Suprapubic skin (tissue), 4 donors: ENCODE measurements at regions not wholly inside any gene's neighbourhood (a gene's known extent, or its start where the extent isn't known, plus 50 kb on each side); places are given as distances from the start of the nearest gene placed in this dataset.

Source experiments
- DNase-seq, 2 donors: peaks; one replicate each; pipeline ENCODE4 v3.0.0-alpha.2; 2019; ENCODE audit warnings: low spot score in 2 of 2
- H3K27ac ChIP-seq: fragments of 200-600 bp; sonication (generic); one replicate; pipeline ENCODE4 v1.5.1; 2019
- H3K27me3 ChIP-seq: fragments of 200-600 bp; sonication (generic); one replicate; pipeline ENCODE4 v1.5.1; 2019
- H3K36me3 ChIP-seq: fragments of 200-600 bp; sonication (generic); one replicate; pipeline ENCODE4 v1.5.1; 2019
- H3K4me1 ChIP-seq: fragments of 200-600 bp; sonication (generic); one replicate; pipeline ENCODE4 v1.5.1; 2019
- H3K4me3 ChIP-seq: fragments of 200-600 bp; sonication (generic); one replicate; pipeline ENCODE4 v1.5.1; 2019; ENCODE audit warnings: mild to moderate bottlenecking
- H3K9me3 ChIP-seq: fragments of 200-600 bp; sonication (generic); one replicate; pipeline ENCODE4 v1.5.1; 2019
- EP300 ChIP-seq: sonication (generic); formaldehyde crosslinking; IDR thresholded peaks from one replicate; pipeline ENCODE4 v1.6.1; 2017; ENCODE audit warnings: antibody characterized with exemption
- POLR2A ChIP-seq, 2 donors: fragments of 450-650 bp; IDR thresholded peaks; one replicate each; pipeline ENCODE4 v1.6.1; 2017; ENCODE audit warnings: antibody characterized with exemption in 2 of 2, mild to moderate bottlenecking in 2 of 2, moderate library complexity in 2 of 2
- POLR2AphosphoS5 ChIP-seq, 3 donors: sonication (generic); formaldehyde crosslinking; IDR thresholded peaks; one replicate each; pipeline ENCODE4 v1.6.1; 2017; ENCODE audit warnings: antibody characterized with exemption in 3 of 3
- whole genome bisulfite sequencing: methylation state at CpG from one replicate; pipeline ENCODE4 v1.1.5; 2018; 5-methylcytosine and 5-hydroxymethylcytosine counted together
- TF ChIP-seq, protein P1 (sequence below), 2 donors: fragments of 200-600 bp in 1 of 2; fragments of 450-650 bp in 1 of 2; sonication (generic) in 1 of 2; IDR thresholded peaks; one replicate each; pipeline ENCODE4 v1.5.1; 2016 to 2019; ENCODE audit warnings: antibody characterized with exemption in 2 of 2, mild to moderate bottlenecking in 1 of 2, moderate library complexity in 1 of 2

DNA sequence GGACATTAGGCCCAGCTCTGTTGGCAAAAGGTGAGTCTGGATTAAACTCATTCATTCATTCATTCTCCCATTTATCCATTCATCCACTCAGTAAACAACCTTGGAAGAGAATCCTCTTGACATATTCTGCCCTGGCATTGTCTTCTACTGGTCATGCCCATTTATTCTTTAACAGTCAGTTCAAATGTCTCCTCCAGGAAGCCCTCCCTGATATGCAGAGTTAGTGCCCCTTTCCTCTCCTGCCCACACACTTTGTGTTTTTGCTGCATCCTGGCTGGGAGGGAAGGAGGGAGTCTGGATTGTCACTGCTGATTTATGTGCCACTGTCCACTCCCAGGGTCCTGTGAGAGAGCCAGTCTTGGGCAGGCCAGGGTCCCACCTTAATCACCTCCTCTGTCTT, 600.3 kb downstream of the MATN1 start:
- Histone ChIP-seq H3K4me3 (no peak overlapping the region), H3K4me1 (no peaks in the 10 kb centered on the region), H3K27me3 (no peaks in the 10 kb centered on the region), H3K36me3 (no peaks in the 10 kb centered on the region), H3K9me3 (no peaks in the 10 kb centered on the region), H3K27ac (no peak overlapping the region)
- TF ChIP-seq, protein P1, sequence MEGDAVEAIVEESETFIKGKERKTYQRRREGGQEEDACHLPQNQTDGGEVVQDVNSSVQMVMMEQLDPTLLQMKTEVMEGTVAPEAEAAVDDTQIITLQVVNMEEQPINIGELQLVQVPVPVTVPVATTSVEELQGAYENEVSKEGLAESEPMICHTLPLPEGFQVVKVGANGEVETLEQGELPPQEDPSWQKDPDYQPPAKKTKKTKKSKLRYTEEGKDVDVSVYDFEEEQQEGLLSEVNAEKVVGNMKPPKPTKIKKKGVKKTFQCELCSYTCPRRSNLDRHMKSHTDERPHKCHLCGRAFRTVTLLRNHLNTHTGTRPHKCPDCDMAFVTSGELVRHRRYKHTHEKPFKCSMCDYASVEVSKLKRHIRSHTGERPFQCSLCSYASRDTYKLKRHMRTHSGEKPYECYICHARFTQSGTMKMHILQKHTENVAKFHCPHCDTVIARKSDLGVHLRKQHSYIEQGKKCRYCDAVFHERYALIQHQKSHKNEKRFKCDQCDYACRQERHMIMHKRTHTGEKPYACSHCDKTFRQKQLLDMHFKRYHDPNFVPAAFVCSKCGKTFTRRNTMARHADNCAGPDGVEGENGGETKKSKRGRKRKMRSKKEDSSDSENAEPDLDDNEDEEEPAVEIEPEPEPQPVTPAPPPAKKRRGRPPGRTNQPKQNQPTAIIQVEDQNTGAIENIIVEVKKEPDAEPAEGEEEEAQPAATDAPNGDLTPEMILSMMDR (IDR thresholded peaks at IDR 0.05), result no peak
- TF ChIP-seq EP300 (no peak), POLR2A (IDR thresholded peaks at IDR 0.05) (no peak), POLR2AphosphoS5 (IDR thresholded peaks at IDR 0.05) (no peak)
- no peak for DNase-seq

DNA sequence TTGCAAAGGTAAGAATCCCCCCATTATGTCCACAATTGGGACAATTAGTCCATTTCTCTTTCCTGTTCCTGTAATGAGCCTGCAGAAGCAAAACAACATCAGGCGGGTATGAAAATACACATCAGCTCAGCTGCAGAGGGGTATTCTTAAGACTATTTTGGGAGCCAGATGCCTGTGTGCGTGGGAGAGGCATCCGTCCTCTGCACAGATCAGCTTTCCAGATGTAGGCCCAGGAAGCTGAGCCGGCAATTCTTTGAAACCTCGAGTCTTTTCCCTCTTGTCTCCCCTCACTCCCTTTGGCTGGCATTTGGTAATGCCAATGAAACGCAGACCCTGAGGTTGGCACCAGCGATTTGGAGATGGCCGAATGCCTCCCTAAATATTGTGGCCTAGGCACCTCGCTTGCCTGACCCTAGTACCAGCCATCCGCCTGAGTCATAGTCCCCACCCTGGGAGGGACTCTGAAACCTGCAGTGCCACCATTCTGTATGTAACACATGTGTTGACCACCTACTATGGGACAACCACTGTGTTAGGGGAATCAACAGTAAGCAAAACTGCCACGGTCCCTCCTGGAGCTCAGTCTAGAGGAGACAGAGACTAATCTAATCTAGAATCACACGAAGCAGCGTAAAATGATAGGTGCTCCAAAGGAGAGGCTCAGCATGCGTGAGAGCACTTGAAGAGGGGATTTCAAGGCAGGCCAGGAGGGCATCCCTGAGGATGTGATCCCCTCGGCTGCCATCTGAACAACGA, 603.0 kb downstream of the MATN1 start:
- Histone ChIP-seq H3K9me3 (no peaks in the 10 kb centered on the region), H3K27me3 (no peaks in the 10 kb centered on the region), H3K36me3 (no peaks in the 10 kb centered on the region), H3K27ac (no peak overlapping the region), H3K4me3 (no peak overlapping the region), H3K4me1 (no peaks in the 10 kb centered on the region)
- DNase-seq, result no peak
- WGBS, result 89% methylated on average over 16 of the region's 16 CpGs
- TF ChIP-seq EP300 (no peak), POLR2AphosphoS5 (IDR thresholded peaks at IDR 0.05) (no peak), POLR2A (IDR thresholded peaks at IDR 0.05) (no peak)
- TF ChIP-seq, protein P1 (IDR thresholded peaks at IDR 0.05), result no peak

DNA sequence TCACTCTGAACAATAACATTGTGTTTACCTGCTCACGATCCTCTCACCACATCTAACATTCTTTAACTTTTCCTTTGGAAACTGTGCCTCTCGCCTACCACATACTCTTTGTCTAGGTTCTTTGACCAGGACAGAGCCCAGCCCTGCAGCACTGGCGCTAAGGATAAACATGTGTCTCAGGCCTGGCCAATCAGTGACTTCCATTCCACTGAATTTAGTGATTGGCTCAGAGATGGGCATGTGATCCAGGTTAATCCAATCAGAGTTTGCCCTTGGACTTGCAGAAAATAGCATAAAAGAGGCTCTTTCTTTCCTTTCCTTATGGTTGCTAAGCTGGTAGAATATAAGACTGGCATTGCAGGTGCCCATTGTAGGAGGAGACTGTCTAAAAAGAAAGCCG, 605.7 kb downstream of the MATN1 start:
- WGBS, result 91% methylated on average over 4 of the region's 4 CpGs
- H3K4me3 ChIP-seq, result no peak overlapping the region
- no peak overlapping the region for H3K27ac ChIP-seq
- no peaks in the 10 kb centered on the region for H3K27me3 ChIP-seq
- H3K9me3 ChIP-seq, result no peaks in the 10 kb centered on the region
- H3K36me3 ChIP-seq, result no peaks in the 10 kb centered on the region
- DNase-seq, result no peak
- no peaks in the 10 kb centered on the region for H3K4me1 ChIP-seq
- TF ChIP-seq EP300 (no peak), POLR2A (IDR thresholded peaks at IDR 0.05) (no peak), POLR2AphosphoS5 (IDR thresholded peaks at IDR 0.05) (no peak)
- TF ChIP-seq, protein P1 (IDR thresholded peaks at IDR 0.05), result no peak

DNA sequence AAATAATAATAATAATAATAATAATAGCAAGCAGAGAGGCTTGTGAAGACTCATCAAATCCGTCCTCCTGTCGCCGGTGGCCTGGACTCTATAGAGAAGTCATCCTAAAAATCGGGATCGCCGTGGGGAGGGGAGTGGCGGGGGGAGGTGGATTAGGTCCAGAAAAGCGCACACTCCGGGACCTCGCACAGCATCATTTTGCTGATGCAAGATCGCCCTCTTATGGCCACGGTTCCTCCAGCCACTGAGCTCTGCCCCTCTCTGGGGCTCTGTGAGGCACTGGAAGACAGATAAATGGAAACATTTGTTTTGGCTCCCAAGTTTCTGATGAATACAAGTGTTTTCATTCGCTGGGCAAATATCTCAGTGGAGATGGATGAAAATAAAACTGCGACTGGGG, 612.0 kb downstream of the MATN1 start:
- TF ChIP-seq, protein P1 (IDR thresholded peaks at IDR 0.05), result peak in 1 of 2 donors; percentile 24
- TF ChIP-seq POLR2A (IDR thresholded peaks at IDR 0.05) (no peak), POLR2AphosphoS5 (IDR thresholded peaks at IDR 0.05) (no peak)
- no peak overlapping the region for H3K27ac ChIP-seq
- no peaks in the 10 kb centered on the region for H3K9me3 ChIP-seq
- no peak for DNase-seq
- 4% methylated on average over 14 of the region's 14 CpGs for WGBS
- no peak overlapping the region for H3K4me3 ChIP-seq
- no peaks in the 10 kb centered on the region for H3K36me3 ChIP-seq
- H3K27me3 ChIP-seq, result peaks cover 43% of the 10 kb centered on the region
- H3K4me1 ChIP-seq, result peaks cover 2% of the 10 kb centered on the region

DNA sequence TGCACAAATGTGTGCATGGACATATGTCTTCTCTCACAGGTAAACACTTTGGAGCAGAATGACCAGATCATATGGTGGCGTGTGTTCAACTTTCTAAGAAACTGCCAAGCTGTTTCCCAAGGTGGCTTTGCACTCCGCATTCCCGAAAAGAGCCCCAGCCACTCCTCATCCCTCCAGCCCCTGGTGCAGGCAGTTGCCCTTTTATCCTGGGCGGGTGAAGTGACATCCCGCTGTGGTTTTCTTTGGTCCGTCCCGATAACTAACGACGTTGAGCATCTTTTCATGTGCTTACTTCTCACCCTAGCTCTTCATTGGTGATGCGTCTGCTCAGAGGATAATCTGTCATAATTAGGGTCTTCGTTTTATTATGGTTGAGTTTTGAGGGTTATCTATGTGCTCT, 612.5 kb downstream of the MATN1 start:
- H3K9me3 ChIP-seq, result no peaks in the 10 kb centered on the region
- 40% methylated on average over 11 of the region's 11 CpGs for WGBS
- no peak for DNase-seq
- H3K4me3 ChIP-seq, result no peak overlapping the region
- H3K4me1 ChIP-seq, result peaks cover 2% of the 10 kb centered on the region
- no peak overlapping the region for H3K27ac ChIP-seq
- TF ChIP-seq EP300, result no peak
- TF ChIP-seq, protein P1 (IDR thresholded peaks at IDR 0.05), result no peak
- TF ChIP-seq POLR2AphosphoS5 (IDR thresholded peaks at IDR 0.05), result no peak
- no peak for TF ChIP-seq POLR2A (IDR thresholded peaks at IDR 0.05)
- H3K27me3 ChIP-seq, result peaks cover 48% of the 10 kb centered on the region
- no peaks in the 10 kb centered on the region for H3K36me3 ChIP-seq
